Eye (tissue), 1 donor: ENCODE measurements at regions not wholly inside any gene's neighbourhood (a gene's known extent, or its start where the extent isn't known, plus 50 kb on each side); places are given as distances from the start of the nearest gene placed in this dataset.
"Not testable (repeated sequence)": the region's sequence is repeated elsewhere in the genome, so short reads cannot be mapped to it uniquely, and the experiment has no call there.

Experiments used
- DNase-seq: peaks from one replicate; pipeline ENCODE4 v3.0.0-alpha.2; 2015

DNA sequence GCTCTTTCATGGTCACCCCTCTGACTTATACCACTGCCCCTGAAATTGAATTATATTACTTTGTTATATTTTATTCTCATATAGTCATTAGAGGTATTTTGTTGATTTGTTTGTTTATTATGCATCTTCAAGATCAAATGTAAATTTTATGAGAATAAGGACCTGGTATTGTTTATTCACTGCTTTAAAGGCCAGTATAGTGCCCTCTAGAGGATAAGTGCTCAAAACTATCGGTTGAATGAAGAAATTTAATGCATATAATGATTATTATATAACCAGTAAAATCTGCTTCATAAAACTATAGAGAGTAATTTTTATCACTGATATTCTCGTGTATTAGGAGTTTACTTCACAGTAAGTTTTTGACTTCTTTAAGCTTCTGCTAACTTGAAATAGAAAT lies 1401.9 kb downstream of the SLITRK1 start:
- no peak for DNase-seq

DNA sequence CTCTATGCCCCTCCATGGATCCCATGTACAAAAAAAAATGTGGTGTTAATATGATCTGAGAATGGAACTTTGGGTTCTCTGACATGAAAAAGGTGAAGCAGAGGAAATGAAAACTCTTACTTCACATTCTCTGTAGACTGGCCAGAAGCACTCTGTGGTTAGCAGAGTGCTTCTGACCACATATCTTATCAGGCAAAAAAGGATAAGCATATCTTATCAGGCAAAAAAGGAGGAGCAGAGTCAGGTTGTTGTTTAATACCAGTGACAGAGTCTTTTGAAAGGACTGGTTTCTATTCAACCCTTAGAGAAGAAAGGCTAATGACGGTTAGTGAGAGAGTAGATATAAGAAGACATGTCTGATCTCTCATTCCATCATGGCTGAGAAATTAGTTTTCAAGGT lies 1404.8 kb downstream of the SLITRK1 start:
- DNase-seq: no peak

DNA sequence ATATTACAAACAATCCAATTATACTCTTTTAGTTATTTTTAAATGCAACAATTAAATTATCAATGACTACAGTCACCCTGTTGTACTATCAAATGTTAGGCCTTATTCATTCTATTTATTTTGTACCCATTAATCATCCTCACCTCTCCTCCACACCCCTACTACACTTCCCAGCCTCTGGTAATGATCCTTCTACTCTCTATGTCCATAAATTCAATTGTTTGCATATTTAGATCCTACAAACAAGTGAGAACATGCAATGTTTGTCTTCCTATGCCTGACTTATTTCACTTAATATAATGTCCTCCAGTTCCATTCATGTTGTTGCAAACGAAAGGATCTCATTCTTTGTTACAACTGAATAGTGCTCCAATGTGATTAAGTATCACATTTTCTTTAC lies 1414.6 kb downstream of the SLITRK1 start:
- no peak for DNase-seq

- not testable (repeated sequence) for DNase-seq
Measured at GRCh38 chr13:82459575-82459974, 1422.7 kb downstream of the SLITRK1 start.

- DNase-seq: no peak
Measured at GRCh38 chr13:82458169-82458568, 1424.1 kb downstream of the SLITRK1 start.

GRCh38 chr13:82457548-82457947 lies 1424.7 kb downstream of the SLITRK1 start:
- DNase-seq: not testable (repeated sequence)

DNA sequence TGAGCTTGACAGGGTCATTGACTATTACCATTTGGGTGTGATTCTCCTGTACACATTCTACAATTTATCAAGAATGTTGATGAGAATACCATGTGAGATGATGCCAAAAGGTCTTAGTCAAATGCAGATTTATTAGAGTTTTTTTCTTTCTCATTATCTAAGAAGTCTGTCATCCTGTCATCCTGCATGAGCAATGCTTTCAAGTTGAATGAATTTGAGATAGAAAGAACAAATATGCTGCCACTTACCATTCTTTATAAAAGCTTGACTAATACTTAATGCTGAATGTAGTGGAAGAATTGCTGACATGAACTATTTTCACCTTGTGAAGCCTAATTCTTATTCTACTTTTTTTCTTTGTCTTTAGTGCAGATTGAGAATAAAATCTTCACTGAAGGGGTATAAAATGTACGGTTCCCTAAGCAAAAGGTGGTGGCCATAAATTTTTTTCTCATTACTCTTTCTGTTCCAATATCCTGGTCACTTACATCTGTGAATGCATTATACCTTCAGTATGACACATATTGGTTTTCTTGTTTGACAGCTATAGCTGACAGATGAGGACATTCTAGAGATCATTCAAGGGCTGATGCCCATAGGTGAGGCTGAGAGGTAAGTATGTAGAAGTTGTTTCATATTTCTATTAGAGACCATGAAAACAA lies 1434.7 kb downstream of the SLITRK1 start:
- no peak for DNase-seq

- DNase-seq: no peak
Measured at GRCh38 chr13:82439159-82439904, 1442.9 kb downstream of the SLITRK1 start.

DNA sequence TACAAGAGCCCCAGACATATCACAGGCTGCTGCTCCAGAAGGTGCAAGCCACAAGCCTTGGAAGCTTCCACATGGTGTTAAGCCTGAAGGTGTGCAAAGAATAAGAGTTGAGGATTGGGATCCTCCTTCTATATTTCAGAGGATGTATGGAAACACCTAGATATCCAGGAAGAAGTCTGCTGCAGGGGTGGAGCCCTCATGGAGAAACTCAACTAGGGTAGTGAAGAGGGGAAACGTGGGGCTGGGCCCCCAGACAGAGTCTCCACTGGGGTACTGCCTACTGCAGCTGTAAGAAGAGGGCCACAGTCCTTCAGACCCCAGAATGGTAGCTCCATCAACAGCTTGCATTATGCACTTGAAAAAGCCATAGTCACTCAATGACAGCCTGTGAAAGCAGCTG lies 1444.0 kb downstream of the SLITRK1 start:
- DNase-seq: no peak

GRCh38 chr13:82436099-82436585 lies 1446.1 kb downstream of the SLITRK1 start:
- no peak for DNase-seq

- DNase-seq: no peak
Measured at GRCh38 chr13:82432949-82433348, 1449.3 kb downstream of the SLITRK1 start.

GRCh38 chr13:82412749-82413148 lies 1469.5 kb downstream of the SLITRK1 start:
- no peak for DNase-seq

DNA sequence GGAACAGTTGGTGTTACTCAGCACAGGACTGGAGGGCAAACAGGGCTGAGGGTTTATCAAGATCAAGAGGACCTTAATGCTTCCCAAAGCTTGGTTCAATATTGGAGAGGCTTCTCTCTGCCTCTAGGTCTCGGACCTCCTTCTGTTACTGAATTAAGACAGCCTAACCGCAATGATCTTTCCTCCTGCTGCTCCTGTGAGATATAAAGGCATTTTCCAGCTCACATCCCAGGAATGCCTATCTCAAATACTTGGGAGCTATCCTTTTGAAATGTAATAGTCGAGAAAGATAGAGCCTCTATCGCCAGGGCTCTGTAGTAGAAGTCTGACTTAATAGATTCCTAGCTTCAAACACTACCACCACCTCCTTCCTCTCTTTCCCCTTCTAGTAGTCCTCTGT lies 1475.0 kb downstream of the SLITRK1 start:
- no peak for DNase-seq

GRCh38 chr13:82374719-82375118 lies 1507.6 kb downstream of the SLITRK1 start:
- no peak for DNase-seq

DNA sequence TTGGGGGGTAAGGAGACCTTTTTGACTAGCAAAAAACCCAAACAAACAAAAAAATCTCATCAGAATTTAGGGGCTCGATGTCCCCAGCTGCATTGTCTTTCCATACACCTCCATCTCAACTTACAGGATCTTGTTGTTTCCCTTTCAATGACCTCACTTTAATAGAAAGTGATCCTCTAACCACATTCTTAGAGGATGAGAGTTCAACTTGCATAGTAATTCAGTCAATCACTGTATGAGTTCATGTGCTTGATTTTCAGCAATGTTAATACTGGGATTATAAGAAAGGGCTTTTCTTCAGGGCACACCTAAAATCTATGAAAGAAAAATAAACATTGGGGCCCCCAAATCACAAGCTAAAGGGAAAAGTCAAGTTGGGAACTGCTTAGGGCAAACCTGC lies 1512.0 kb downstream of the SLITRK1 start:
- no peak for DNase-seq

GRCh38 chr13:82364525-82364924 lies 1517.7 kb downstream of the SLITRK1 start:
- DNase-seq: no peak

DNA sequence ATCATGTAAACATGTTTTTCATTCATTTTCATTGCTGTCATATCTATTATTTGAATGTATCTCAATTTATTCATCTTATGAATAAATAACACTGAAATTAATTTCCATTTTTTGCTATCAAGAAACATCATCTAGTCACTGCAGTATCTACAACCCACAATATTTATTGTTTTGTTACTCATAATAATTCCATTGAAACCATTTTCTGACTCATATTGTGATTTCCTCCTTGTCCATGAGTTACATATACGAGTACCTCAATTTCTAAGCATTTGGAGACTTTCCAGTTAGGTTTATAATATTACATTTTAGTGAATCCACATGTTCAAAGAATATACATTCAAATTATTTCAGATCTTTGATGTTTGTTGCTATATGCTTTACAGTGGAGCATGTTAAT lies 1524.0 kb downstream of the SLITRK1 start:
- no peak for DNase-seq

GRCh38 chr13:82356667-82357410 lies 1525.4 kb downstream of the SLITRK1 start:
- peak; percentile 13 for DNase-seq

- DNase-seq: no peak
Measured at GRCh38 chr13:82344867-82345266, 1537.4 kb downstream of the SLITRK1 start.

DNA sequence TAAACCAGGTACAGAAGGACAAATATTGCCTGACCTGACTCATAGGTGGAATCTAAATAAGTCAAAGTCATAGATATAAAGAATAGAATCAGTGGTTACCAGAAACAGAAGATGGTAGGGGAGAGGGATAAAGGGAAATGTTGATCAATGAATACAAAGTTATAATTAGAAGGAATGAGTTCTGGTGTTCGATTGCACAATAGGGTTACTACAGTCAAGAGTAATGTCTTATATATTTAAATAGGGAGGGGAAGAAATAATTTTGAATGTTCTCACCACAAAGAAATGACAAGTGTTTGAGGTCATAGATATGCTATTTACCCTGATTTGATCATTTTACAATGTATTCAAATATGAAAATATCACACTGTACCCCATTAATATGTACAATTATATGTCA lies 1541.2 kb downstream of the SLITRK1 start:
- no peak for DNase-seq

- DNase-seq: no peak
Measured at GRCh38 chr13:82330499-82330898, 1551.8 kb downstream of the SLITRK1 start.

DNA sequence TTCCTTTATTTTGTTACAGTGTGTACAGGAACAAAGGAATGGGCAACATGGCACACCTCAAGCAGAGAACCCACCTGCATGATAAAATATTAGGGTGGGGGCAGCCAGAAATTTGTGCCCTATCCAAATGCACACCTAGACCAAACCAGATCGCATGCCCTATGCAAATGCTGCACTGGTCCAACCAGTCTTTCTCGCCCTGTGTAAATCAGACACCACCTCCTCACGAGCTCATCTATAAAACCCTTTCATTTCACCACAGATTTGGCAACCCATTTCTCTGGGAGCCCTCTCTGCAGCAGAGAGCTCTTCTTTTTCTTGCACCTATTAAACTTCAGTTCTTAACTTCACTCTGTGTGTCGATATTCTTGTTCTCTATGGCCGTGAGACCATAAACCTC lies 1559.2 kb downstream of the SLITRK1 start:
- no peak for DNase-seq

- DNase-seq: no peak
Measured at GRCh38 chr13:82305588-82305987, 1576.7 kb downstream of the SLITRK1 start.

- peak; percentile 47 for DNase-seq
Measured at GRCh38 chr13:82298106-82298505, 1584.2 kb downstream of the SLITRK1 start.
